ENCODE measurements at regions not wholly inside any gene's neighbourhood (a gene's known extent, or its start where the extent isn't known, plus 50 kb on each side); places are given as distances from the start of the nearest gene placed in this dataset.
"Not testable (repeated sequence)": the region's sequence is repeated elsewhere in the genome, so short reads cannot be mapped to it uniquely, and the experiment has no call there.

GRCh38 chr7:120165227-120165626 is 107.7 kb upstream of the KCND2 start:
- DNase-seq = no peak

DNA sequence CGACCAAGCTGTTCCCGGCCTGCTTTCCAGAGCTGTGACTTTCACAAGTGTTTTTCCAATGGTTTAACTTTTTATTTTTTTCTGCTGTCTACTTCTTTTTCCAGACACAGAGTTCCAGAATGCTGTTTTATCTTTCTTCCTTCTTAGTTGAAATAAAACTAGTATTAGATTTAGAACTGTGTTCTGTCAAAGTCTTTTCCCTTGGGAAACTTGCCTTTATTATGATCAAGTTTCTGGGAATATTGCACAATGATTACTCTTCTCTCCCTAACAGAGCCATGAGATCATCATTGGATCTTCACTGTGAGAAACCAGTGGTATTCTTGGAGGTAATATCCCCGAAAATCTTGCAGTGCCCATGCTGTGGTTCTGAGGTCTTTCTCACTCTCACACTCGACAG is 104.9 kb upstream of the KCND2 start:
- no peak for DNase-seq

GRCh38 chr7:120169996-120170783 is 102.8 kb upstream of the KCND2 start:
- DNase-seq = no peak

DNA sequence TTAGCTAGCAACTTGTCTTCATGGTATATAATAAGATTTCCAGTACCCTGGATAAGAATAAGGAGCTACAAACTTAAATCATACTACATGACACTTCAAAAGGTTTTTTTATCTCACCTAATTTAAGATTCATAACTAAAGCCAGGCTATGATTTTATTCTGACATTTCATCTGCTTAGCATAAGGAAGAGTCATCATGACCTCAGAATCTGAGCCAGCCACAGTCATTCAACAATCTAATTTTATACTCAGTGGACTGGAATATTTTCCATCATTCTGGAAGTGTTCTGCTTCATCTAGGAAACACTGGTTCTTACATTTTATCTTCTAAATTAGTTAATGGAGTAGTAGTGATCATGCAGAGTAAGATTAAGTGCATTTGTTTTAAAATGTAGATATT is 102.1 kb upstream of the KCND2 start:
- no peak for DNase-seq

GRCh38 chr7:120171406-120171805 is 101.6 kb upstream of the KCND2 start:
- no peak for DNase-seq

GRCh38 chr7:120180221-120180620 is 92.8 kb upstream of the KCND2 start:
- DNase-seq = no peak

- no peak for DNase-seq
Observed at GRCh38 chr7:120181499-120181898, 91.5 kb upstream of the KCND2 start.

GRCh38 chr7:120184866-120185265 is 88.1 kb upstream of the KCND2 start:
- no peak for DNase-seq

DNA sequence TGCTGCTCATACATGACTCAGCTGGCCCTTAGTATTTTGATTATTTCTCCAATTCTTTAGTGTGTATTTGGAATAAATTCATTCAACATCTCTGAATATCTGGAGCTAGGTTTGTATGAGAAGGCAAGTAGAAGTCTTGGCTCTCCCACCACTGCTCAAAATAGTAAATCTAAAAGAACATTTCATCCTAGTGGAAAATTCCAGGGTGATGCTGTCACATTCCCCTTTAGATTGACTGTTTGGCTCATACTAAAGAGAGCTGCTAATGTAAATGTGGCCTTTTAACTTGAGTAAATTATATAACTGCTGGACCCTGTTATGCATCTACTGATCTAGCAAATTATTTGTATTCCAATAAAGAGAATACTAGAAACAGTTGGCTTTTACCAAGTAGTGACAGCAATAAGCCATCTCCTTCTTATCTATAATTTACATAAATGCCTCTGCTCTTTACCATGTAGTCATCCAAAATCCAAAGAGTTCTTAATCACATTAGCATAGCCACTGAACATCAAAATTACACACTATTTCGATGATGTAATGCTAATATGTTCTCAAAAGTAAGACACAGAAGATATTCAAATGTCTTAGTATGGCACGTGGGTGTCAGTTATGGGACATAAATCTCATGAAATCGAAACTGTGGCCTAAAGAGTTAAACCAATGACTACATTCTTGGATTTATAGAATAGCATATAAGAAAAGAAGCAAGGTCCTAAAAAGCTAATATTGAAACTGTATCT is 86.9 kb upstream of the KCND2 start:
- no peak for DNase-seq

DNA sequence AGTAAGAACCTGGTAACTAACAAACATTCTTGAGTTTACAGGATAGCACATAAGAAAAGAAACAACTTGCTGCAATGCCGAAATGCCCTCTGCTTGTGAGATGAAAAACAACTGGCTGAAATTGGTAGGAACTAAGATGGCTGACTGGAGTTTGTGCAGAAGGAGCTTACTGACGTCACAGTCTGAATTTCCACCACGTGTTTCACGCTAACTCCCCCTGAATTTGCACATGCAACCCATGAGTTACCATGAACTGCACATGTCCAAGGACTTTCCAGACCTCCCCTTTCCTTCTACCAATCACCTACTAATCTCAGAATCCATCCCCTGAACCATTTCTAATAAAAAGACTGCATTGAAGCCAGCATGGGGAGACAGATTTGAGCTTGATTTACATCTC is 86.3 kb upstream of the KCND2 start:
- no peak for DNase-seq

DNA sequence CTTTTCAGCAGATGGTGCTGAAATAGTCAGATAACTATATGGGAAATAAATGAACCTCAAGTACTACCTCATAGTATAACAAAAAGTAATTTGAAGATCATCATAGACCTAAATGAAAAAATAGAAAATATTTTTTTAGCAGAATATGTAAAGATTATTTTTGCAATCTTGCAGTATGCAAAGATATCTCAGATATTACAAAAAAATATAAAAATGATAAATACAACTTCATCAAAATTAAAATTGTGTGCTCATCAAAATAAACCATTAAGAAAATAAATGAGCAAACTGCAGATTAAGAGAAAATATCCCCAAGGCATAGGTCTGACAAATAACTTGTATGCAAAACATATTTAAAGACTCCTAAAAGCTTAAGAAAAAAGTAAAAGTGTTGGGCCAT is 83.4 kb upstream of the KCND2 start:
- DNase-seq = no peak

DNA sequence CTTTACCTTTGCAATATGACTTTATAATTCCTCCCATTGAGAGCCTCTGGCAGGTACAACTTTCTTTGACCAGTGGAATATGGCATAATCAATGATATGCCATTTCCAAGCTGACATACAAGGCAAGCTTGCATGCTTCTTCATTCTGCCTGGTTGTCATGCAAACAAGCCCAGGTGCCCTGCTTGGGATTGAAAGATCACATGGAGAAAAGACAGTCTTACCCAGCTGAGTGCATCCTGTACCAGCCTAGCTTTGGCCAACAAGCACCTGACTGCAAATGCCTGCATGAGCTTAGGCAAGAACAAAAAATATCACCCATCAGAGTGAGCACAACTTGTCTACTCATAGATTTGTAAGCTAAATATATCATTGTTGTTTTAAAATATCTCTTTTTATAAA is 82.9 kb upstream of the KCND2 start:
- DNase-seq = no peak

DNA sequence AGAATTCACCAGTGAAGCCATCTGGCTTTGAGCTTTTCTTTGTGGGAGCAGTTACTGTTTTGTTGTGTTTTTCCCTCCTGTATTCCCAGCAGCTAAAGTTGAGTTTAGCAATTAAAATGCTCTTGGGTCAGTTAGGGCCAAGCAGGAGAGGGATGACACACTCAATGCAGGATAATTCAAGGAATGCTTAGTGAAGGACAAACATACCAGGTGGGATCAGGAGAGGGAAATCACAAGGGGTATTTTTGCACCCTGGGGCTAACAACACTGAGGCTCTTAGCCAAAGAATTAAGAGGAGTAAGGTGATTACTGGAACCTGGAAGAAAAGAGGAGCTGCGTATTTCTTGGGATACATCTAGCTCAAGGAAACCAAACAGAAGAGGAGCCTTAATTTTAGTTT is 82.4 kb upstream of the KCND2 start:
- no peak for DNase-seq

DNA sequence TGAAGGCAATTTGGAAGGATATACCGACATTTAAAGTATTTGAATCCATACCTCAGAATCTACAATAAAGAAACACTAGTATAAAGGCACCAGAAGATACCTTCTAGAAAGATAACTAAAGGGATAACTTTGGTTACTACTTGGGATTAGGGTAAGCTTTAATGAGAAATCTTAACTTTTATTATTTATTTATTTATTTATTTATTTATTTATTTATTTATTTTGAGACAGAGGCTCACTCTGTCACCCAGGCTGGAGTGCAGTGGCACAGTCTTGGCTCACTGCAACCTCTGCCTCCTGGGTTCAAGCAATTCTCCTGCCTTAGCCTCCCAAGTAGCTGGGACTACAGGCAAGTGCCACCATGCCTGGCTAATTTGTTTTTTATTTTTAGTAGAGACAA is 81.6 kb upstream of the KCND2 start:
- not testable (repeated sequence) for DNase-seq

DNA sequence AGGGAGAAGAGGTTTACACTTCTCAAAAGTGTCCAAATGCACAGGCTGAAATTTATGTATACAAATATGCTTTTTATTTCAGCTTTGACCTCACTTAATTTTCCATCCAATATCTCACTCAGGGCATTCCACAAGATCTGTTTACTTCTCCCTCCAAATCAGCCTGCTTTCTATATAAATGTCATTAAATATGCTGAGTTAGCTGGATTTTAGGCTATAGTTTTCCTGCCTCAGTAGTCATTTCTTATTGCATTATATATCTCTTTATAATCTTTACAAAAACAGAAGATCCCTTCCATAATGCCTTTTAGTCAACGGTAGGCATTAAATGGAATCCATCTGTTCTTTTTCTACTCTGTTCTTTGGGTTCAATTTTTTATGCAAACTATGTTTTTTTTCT is 71.7 kb upstream of the KCND2 start:
- no peak for DNase-seq

DNA sequence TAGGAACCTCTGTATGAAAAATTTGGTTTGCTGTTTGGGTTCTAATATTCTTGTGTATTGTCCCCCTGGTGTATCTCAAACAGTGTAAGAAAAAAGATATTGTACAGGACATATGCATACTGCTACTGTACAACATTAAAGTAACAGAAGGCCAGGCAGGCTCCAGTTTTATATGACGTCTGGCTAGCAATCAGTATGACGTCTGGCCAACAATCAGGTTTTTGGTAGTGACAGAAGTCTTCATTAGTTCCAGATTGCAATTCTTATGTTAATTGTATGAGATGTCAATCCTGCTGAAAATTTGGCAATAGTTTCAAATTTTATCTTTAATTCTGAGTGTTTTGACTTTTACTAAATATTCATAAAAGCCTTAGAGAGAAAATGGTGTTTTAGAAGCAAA is 67.9 kb upstream of the KCND2 start:
- no peak for DNase-seq

GRCh38 chr7:120207037-120207436 is 65.9 kb upstream of the KCND2 start:
- no peak for DNase-seq

DNA sequence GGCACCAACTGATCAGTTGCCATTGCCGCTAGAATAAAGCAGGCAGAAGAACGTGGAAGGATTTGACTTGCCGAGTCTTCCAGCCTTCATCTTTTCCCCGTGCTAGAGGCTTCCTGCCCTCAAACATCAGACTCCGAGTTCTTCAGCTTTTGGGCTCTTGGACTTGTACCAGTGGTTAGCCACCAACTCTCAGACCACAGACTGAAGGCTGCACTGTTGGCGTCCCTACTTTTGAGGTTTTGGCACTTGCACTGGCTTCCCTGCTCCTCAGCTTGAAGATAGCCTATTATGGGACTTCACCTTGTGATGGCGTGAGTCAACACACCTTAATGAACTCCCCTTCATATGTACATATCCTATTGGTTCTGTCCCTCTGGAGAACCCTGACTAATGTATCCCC is 57.3 kb upstream of the KCND2 start:
- DNase-seq = no peak

GRCh38 chr7:120216947-120217346 is 56.0 kb upstream of the KCND2 start:
- no peak for DNase-seq

GRCh38 chr7:120218712-120219111 is 54.3 kb upstream of the KCND2 start:
- DNase-seq = no peak

- no peak for DNase-seq
Observed at GRCh38 chr7:120221666-120222065, 51.3 kb upstream of the KCND2 start.

Data from HCEC 1CT (cell line).